GM12878 (cell line): ENCODE measurements at regions not wholly inside any gene's neighbourhood (a gene's known extent, or its start where the extent isn't known, plus 50 kb on each side); places are given as distances from the start of the nearest gene placed in this dataset.

Experiments used
- ATF2 ChIP-seq: IDR thresholded peaks from 2 replicates; pipeline ENCODE4 v1.6.1; 2012; ENCODE audit warnings: low read length, inconsistent platforms
- ATF7 ChIP-seq: fragments of 450-650 bp; IDR thresholded peaks from 2 replicates; pipeline ENCODE4 v1.6.1; 2016; ENCODE audit warnings: low read depth, mild to moderate bottlenecking
- BCL11A ChIP-seq: IDR thresholded peaks from 2 replicates; pipeline ENCODE4 v1.6.1; 2011; ENCODE audit warnings: low read depth, low read length
- CREM ChIP-seq: IDR thresholded peaks from 2 replicates; pipeline ENCODE4 v1.6.1; 2014; ENCODE audit warnings: antibody characterized with exemption, low read depth
- CTCF ChIP-seq, 3 experiments: IDR thresholded peaks in 2 of 3; conservative IDR thresholded peaks in 1 of 3; 2 replicates each; pipeline ENCODE4 v1.5.1; 2011; ENCODE audit warnings: low read depth in 3 of 3, low read length in 3 of 3, mild to moderate bottlenecking in 3 of 3, control low read depth in 2 of 3, moderate library complexity in 2 of 3, inconsistent platforms in 1 of 3, mixed read lengths in 1 of 3; ENCODE audit not compliant: control insufficient read depth in 2 of 3, insufficient read depth in 1 of 3; ENCODE audit errors: extremely low read depth in 1 of 3
- IRF3 ChIP-seq: fragments of 450-650 bp; IDR thresholded peaks from 2 replicates; pipeline ENCODE4 v1.6.1; 2014; ENCODE audit warnings: mild to moderate bottlenecking
- NR2C1 ChIP-seq: fragments of 450-650 bp; IDR thresholded peaks from 2 replicates; pipeline ENCODE4 v1.6.1; 2017; ENCODE audit warnings: antibody characterized with exemption, mild to moderate bottlenecking, moderate library complexity
- PML ChIP-seq: IDR thresholded peaks from 2 replicates; pipeline ENCODE4 v1.6.1; 2012; ENCODE audit warnings: low read length, inconsistent platforms
- RAD21 ChIP-seq: IDR thresholded peaks from 2 replicates; pipeline ENCODE4 v1.6.1; 2011; ENCODE audit warnings: mild to moderate bottlenecking, low read depth, low read length, moderate library complexity; ENCODE audit not compliant: insufficient read depth
- WRNIP1 ChIP-seq: IDR thresholded peaks from 2 replicates; pipeline ENCODE4 v1.6.1; 2011; ENCODE audit warnings: low read depth, low read length, improper control_type of control experiment, borderline replicate concordance
- ZBTB40 ChIP-seq: fragments of 450-650 bp; IDR thresholded peaks from 2 replicates; pipeline ENCODE4 v1.6.1; 2016; ENCODE audit warnings: mild to moderate bottlenecking, moderate library complexity, borderline replicate concordance
- ZNF592 ChIP-seq: fragments of 450-650 bp; IDR thresholded peaks from 2 replicates; pipeline ENCODE4 v1.6.1; 2017; ENCODE audit warnings: mild to moderate bottlenecking, moderate library complexity

GRCh38 chr17:77332981-77333685, 192.4 kb downstream of the SEC14L1 start (continued):
- TF ChIP-seq ATF2, result 0 out of 2 replicates have a peak, but pooled peaks have one; percentile 34
- no peak for TF ChIP-seq CTCF (IDR thresholded peaks at IDR 0.05 in 2 of 3, conservative IDR thresholded peaks at IDR 0.05 in 1 of 3; ENCODE audit: control insufficient read depth in 2 of 3, extremely low read depth in 1 of 3, insufficient read depth in 1 of 3, low read depth in 3 of 3, low read length in 3 of 3)
- TF ChIP-seq NR2C1, result no peak
- no peak for TF ChIP-seq PML
- no peak for TF ChIP-seq ZBTB40
- no peak for TF ChIP-seq ZNF592
- TF ChIP-seq CREM, result no peak
- TF ChIP-seq WRNIP1, result no peak
- peak; percentile 84 for TF ChIP-seq BCL11A
- TF ChIP-seq ATF7, result peak; percentile 45
- no peak for TF ChIP-seq IRF3
- no peak for TF ChIP-seq RAD21
